Astrocyte (in vitro differentiated cells and primary cell): ENCODE measurements at regions not wholly inside any gene's neighbourhood (a gene's known extent, or its start where the extent isn't known, plus 50 kb on each side); places are given as distances from the start of the nearest gene placed in this dataset.

Experiments used
- EZH2 ChIP-seq: IDR thresholded peaks from 2 replicates; pipeline ENCODE4 v1.6.1; 2012; ENCODE audit warnings: mild to moderate bottlenecking, low read length, inconsistent platforms; ENCODE audit not compliant: insufficient read depth
- TF ChIP-seq, protein P1 (sequence below): IDR thresholded peaks from 2 replicates; pipeline ENCODE4 v1.5.1; 2011; ENCODE audit warnings: low read depth, mild to moderate bottlenecking, inconsistent platforms, low read length, moderate library complexity; ENCODE audit not compliant: insufficient read depth

DNA sequence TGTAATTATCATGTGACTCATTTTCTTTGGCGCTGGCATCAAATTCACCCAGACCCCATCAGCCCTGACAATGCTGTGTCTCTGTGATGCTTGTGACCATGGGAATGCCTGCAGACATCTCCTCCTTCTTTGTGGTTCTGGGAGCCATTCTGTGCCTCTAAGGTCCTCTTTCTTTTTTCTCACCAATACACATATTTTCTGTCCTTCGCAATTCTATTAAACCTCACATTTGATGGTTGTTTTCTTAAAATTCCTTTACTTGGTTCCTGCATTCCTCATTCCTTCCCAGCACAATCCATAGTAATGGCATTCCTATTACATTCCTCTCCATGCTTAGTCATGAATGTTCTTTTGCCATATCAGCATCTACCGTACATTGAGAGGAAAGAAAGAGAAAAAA, 375.3 kb downstream of the PIK3C3 start:
- TF ChIP-seq, protein P1, sequence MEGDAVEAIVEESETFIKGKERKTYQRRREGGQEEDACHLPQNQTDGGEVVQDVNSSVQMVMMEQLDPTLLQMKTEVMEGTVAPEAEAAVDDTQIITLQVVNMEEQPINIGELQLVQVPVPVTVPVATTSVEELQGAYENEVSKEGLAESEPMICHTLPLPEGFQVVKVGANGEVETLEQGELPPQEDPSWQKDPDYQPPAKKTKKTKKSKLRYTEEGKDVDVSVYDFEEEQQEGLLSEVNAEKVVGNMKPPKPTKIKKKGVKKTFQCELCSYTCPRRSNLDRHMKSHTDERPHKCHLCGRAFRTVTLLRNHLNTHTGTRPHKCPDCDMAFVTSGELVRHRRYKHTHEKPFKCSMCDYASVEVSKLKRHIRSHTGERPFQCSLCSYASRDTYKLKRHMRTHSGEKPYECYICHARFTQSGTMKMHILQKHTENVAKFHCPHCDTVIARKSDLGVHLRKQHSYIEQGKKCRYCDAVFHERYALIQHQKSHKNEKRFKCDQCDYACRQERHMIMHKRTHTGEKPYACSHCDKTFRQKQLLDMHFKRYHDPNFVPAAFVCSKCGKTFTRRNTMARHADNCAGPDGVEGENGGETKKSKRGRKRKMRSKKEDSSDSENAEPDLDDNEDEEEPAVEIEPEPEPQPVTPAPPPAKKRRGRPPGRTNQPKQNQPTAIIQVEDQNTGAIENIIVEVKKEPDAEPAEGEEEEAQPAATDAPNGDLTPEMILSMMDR: no peak
- TF ChIP-seq EZH2: no peak
